A673 (cell line): ENCODE measurements at regions not wholly inside any gene's neighbourhood (a gene's known extent, or its start where the extent isn't known, plus 50 kb on each side); places are given as distances from the start of the nearest gene placed in this dataset.
A peak's percentile ranks its signal among the peaks of the same experiment; 100 is the strongest.

ENCODE experiments used
- BruUV-seq: library from RNA; stranded (reverse); fragments of 400-500 nt; replicated peaks from 2 replicates; lab custom pipeline; 2021; lab: Mats Ljungman, UMichigan
- CTCF ChIA-PET: fragments of 300-600 bp; sonication (Branson Sonifier 250); formaldehyde crosslinking; loops from one replicate; lab custom pipeline; 2022; ENCODE audit warnings: antibody characterized with exemption; lab: Charles Lee
- POLR2A ChIA-PET: fragments of 300-600 bp; sonication (Branson Sonifier 250); formaldehyde crosslinking; loops from one replicate; lab custom pipeline; 2022; ENCODE audit warnings: antibody characterized with exemption; ENCODE audit not compliant: low non-redundant PET; lab: Charles Lee
- DNase-seq: peaks from one replicate; pipeline ENCODE4 v3.0.0-alpha.2; 2015; ENCODE audit warnings: low spot score
- H3K27ac ChIP-seq: fragments of 200-600 bp; sonication (generic); 2 replicates; pipeline ENCODE4 v1.5.1; 2016; ENCODE audit warnings: mixed run types, low read depth, mild to moderate bottlenecking, mixed read lengths, antibody characterized with exemption, low read length; ENCODE audit not compliant: poor library complexity, severe bottlenecking
- H3K27me3 ChIP-seq: fragments of 200-600 bp; sonication (generic); replicated peaks from 2 replicates; pipeline ENCODE4 v1.6.1; 2017; ENCODE audit warnings: mixed run types, low read depth, mild to moderate bottlenecking, mixed read lengths, antibody characterized with exemption, low read length; ENCODE audit not compliant: insufficient read depth, poor library complexity
- H3K36me3 ChIP-seq: fragments of 200-600 bp; sonication (generic); 2 replicates; pipeline ENCODE4 v1.6.1; 2016; ENCODE audit warnings: mixed run types, mild to moderate bottlenecking, mixed read lengths, antibody characterized with exemption, low read length; ENCODE audit not compliant: insufficient read depth, poor library complexity, severe bottlenecking
- H3K4me1 ChIP-seq: fragments of 200-600 bp; sonication (generic); 2 replicates; pipeline ENCODE4 v1.6.1; 2017; ENCODE audit warnings: mixed run types, mild to moderate bottlenecking, mixed read lengths, antibody characterized with exemption, low read length; ENCODE audit not compliant: insufficient read depth, poor library complexity, severe bottlenecking
- H3K4me3 ChIP-seq: fragments of 200-600 bp; sonication (generic); 2 replicates; pipeline ENCODE4 v1.5.1; 2016; ENCODE audit warnings: low read depth, mixed run types, mild to moderate bottlenecking, mixed read lengths, low read length; ENCODE audit not compliant: poor library complexity, severe bottlenecking
- H3K9me3 ChIP-seq: fragments of 200-600 bp; sonication (generic); 2 replicates; pipeline ENCODE4 v1.6.1; 2016; ENCODE audit warnings: mixed run types, low read depth, mild to moderate bottlenecking, mixed read lengths, antibody characterized with exemption, low read length; ENCODE audit not compliant: poor library complexity, severe bottlenecking
- EZH2 ChIP-seq: fragments of 200-600 bp; sonication (generic); IDR thresholded peaks from 2 replicates; pipeline ENCODE4 v1.6.1; 2017; ENCODE audit warnings: borderline replicate concordance, low read depth, mild to moderate bottlenecking, mixed read lengths, antibody characterized with exemption, low read length; ENCODE audit not compliant: poor library complexity, severe bottlenecking
- intact Hi-C: fragments of 100-400 bp; cut with micrococcal nuclease; formaldehyde crosslinking; loops from one replicate; pipeline ENCODE4 v1.10.0; 2022; ENCODE audit not compliant: unreplicated experiment
- TF ChIP-seq, protein P1 (sequence below): fragments of 300-800, 200-600 bp; sonication (generic); conservative IDR thresholded peaks from 2 replicates; pipeline ENCODE4 v1.5.1; 2017; ENCODE audit warnings: low read depth, mild to moderate bottlenecking, antibody characterized with exemption, low read length, moderate library complexity, mixed read lengths

GRCh38 chr1:191693797-191694196 lies 464.5 kb upstream of the RGS18 start:
- no peak for DNase-seq
- H3K27me3 ChIP-seq, result no peaks in the 10 kb centered on the region
- H3K9me3 ChIP-seq, result no peaks in the 10 kb centered on the region
- intact Hi-C loops, result no loop called here
- H3K36me3 ChIP-seq, result no peaks in the 10 kb centered on the region
- CTCF ChIA-PET, result no interaction called here
- no TSS peak for BruUV-seq
- POLR2A ChIA-PET, result no interaction called here
- H3K4me1 ChIP-seq, result no peaks in the 10 kb centered on the region
- TF ChIP-seq, protein P1, sequence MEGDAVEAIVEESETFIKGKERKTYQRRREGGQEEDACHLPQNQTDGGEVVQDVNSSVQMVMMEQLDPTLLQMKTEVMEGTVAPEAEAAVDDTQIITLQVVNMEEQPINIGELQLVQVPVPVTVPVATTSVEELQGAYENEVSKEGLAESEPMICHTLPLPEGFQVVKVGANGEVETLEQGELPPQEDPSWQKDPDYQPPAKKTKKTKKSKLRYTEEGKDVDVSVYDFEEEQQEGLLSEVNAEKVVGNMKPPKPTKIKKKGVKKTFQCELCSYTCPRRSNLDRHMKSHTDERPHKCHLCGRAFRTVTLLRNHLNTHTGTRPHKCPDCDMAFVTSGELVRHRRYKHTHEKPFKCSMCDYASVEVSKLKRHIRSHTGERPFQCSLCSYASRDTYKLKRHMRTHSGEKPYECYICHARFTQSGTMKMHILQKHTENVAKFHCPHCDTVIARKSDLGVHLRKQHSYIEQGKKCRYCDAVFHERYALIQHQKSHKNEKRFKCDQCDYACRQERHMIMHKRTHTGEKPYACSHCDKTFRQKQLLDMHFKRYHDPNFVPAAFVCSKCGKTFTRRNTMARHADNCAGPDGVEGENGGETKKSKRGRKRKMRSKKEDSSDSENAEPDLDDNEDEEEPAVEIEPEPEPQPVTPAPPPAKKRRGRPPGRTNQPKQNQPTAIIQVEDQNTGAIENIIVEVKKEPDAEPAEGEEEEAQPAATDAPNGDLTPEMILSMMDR, result no peak
- no peak for TF ChIP-seq EZH2
- no peak overlapping the region for H3K27ac ChIP-seq
- no peak overlapping the region for H3K4me3 ChIP-seq

GRCh38 chr1:191695865-191696264 lies 462.4 kb upstream of the RGS18 start:
- intact Hi-C loops, result no loop called here
- Histone ChIP-seq H3K4me3 (no peak overlapping the region), H3K9me3 (no peaks in the 10 kb centered on the region), H3K4me1 (no peaks in the 10 kb centered on the region), H3K27ac (no peak overlapping the region), H3K36me3 (no peaks in the 10 kb centered on the region), H3K27me3 (no peaks in the 10 kb centered on the region)
- no TSS peak for BruUV-seq
- no peak for TF ChIP-seq EZH2
- POLR2A ChIA-PET, result no interaction called here
- CTCF ChIA-PET, result no interaction called here
- peak; percentile 9 for DNase-seq

- no TSS peak for BruUV-seq
- Histone ChIP-seq H3K27me3 (no peaks in the 10 kb centered on the region), H3K4me3 (no peak overlapping the region), H3K27ac (no peak overlapping the region), H3K4me1 (no peaks in the 10 kb centered on the region), H3K9me3 (no peaks in the 10 kb centered on the region), H3K36me3 (no peaks in the 10 kb centered on the region)
- POLR2A ChIA-PET, result no interaction called here
- DNase-seq, result no peak
- CTCF ChIA-PET, result no interaction called here
- TF ChIP-seq, protein P1, result no peak
- TF ChIP-seq EZH2, result no peak
- intact Hi-C loops, result no loop called here
Observed at GRCh38 chr1:191696354-191696753, 461.9 kb upstream of the RGS18 start.

GRCh38 chr1:191697556-191697955 lies 460.7 kb upstream of the RGS18 start:
- ChIA-PET CTCF (no interaction called here), POLR2A (no interaction called here)
- no peaks in the 10 kb centered on the region for H3K4me1 ChIP-seq
- H3K9me3 ChIP-seq, result no peaks in the 10 kb centered on the region
- no peaks in the 10 kb centered on the region for H3K36me3 ChIP-seq
- no peak overlapping the region for H3K4me3 ChIP-seq
- intact Hi-C loops, result no loop called here
- no TSS peak for BruUV-seq
- TF ChIP-seq, protein P1, result no peak
- no peak for TF ChIP-seq EZH2
- no peak overlapping the region for H3K27ac ChIP-seq
- no peak for DNase-seq
- H3K27me3 ChIP-seq, result no peaks in the 10 kb centered on the region
